SKM-1 (cell line): ENCODE measurements at regions not wholly inside any gene's neighbourhood (a gene's known extent, or its start where the extent isn't known, plus 50 kb on each side); places are given as distances from the start of the nearest gene placed in this dataset.

Source experiments
- DNase-seq: peaks from one replicate; lab custom pipeline; 2025; ENCODE audit not compliant: unreplicated experiment; lab: John Stamatoyannopoulos, UW

DNA sequence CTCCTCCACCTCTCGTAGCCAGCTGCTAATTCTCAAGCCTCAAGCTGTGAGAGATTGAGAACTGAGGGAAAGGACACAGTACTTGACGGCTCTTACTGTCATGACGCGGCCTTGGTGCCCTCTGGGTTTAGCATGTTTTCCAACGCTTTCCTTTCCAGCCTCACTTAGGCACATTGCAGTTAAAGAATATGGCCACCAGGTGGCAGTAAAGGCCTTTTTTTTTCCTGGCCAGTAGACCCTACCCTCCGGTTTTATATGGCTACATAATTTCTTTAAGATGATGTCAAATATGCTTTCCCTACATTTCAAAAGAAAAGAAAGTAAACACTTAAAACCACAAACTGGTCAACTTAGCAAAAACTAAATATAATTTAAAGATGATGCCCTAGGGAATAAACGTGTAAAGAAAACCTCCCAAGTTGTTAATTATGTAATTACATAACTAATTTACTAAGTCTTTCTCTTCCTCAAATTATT lies 56.8 kb upstream of the PRDX6 start:
- peak; percentile 61 for DNase-seq

- DNase-seq, result no peak
Observed at GRCh38 chr1:173421286-173421685, 55.8 kb upstream of the PRDX6 start.

GRCh38 chr1:173421789-173422188 lies 55.3 kb upstream of the PRDX6 start:
- DNase-seq, result no peak

DNA sequence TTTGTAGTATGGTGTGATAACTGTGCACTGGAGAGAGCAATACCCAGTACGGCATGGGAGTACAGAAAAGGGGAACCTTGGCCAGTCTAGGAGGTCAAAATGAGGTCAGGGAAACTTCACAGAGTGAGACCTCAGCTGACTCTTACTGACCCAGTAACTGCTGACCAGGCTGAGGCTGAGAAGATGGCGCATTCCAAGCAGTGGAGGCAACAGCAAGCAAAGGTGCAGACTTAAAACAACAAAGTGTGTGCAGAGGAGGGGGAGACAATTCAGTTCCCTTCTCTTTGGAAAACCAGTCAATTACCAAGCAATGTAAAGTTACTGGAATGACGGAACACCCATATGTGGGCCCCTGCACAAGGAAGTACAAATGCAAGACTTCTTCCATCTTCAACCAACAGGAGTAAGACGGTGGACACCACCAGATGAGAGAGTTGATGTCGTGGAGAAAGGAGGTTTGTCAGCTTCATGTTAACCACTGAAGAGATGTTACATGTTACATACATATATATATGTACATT lies 54.6 kb upstream of the PRDX6 start:
- peak; percentile 86 for DNase-seq

DNA sequence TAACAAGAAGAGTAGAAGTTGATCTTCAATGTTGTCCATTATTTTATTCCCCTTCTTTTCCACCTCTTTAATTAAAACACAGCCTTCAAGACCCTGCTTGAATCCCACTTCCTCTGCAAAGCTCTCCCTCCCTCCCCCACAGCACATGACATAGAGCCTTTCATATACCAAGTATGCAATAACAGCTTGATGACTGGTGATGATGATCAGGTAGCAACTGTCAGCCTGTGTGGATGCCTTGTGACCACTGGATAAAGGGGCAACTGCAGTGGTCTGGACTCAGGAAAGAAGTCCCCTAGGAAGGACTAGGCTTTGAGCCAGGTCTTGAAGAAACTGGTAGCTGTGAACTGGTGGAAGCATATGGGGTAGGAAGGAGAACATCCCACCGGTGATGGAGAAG lies 53.8 kb upstream of the PRDX6 start:
- no peak for DNase-seq

DNA sequence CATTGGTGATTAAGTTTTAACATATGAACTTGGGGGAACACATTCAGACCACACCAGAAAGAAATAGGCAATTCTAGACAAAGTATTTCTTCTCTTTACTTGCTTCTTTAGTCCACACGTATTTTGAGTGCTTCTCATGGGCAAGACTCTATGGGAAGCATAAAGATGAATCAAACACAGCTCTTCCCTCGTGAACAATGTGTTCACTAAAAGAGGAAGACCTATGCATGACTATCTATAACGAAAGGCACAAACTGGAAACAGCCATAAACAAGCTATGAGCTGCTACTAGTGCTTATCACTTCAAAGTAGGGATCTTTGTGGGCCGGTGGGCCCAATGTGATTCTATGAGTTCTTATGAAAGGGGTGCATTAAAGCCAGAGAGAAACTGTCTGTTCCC lies 53.0 kb upstream of the PRDX6 start:
- DNase-seq, result no peak

DNA sequence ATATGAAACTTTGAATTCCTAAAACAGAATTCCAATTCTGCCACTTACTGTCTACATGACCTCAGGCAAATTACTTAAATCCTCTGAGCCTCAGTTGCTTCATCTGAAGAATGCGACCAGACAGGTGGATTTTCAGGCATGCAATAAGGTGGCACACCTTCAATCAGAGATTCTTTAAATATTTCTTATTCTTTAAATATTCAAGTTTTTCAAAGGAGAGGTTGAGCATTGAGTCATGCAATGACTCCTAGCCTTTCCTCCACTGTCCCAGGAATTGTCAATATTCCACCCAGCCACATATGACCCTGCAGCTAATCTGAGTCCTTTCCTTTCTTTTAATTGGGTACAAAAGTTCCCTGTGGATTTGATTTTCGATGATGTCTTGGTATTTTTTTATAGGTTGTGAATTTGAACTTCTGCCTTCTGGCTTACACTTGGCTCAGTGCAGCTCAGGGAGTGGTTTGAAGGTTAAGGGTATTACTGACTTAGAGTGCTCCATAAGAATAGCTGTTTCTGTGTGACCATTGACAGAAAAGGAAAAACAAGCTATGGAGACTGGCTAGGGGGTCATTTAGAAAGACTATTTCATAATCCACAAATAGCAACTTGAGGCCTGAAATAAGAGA lies 52.2 kb upstream of the PRDX6 start:
- DNase-seq, result no peak

DNA sequence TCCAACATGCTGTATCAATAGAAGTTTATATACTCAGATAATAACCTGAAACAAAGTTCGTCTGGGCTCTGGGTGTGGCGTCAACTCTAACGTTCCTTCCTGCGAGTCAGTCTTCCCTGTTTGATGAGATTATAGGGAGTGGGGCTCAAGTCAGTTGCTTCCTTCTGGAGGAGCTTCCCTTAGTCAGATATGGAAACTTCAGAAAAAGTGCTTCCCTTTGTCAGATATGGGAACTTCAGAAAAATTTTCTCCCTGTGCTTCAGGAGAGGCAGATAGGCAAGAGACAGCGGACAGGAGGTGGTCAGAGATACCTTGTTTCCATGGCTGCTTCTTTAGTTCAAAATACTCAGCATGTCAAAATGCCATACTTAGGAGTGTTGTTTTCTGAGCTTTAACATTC lies 51.1 kb upstream of the PRDX6 start:
- DNase-seq, result no peak

DNA sequence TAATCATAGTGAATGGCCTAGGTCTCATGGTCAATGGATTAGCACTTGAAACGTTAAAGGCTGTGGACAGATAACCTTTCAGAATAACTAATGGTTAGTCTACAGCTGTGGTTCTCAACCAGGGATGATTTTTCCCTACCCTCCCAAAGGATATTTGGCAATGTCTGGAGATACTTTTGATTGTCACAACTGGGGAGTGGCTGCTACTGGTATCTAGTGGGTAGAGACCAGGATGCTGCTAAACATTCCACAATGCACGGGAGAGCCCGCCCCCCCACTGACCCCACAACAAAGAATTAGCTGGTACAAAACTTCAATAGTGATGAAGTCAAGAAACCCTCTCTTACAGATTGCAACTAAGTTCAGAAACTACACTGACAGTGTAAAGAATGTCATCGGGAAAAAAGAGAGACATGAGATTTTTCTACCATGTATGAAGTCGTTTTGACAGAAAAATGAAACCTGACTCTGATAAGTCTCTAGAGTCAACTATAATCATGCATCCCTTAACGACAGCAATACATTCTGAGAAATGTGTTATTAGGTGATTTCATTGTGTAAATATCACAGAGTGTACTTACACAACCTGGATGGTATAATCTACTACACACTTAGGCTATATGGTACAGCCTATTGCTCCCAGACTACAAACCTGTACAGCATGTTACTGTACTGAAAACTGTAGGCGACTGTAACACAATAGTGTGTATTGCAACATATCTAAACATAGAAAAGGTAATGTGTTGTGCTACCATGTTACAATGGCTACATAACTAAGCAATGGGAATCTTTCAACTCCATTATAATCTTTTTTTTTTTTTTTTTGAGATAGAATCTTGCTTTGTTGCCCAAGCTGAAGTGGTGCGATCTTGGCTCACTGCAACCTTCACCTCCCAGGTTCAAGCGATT lies 49.7 kb upstream of the PRDX6 start:
- no peak for DNase-seq
